HG02642 (cell line): ENCODE measurements at regions not wholly inside any gene's neighbourhood (a gene's known extent, or its start where the extent isn't known, plus 50 kb on each side); places are given as distances from the start of the nearest gene placed in this dataset.

Experiments used
- ATAC-seq: cut with Tn5 transposase; IDR thresholded peaks from one replicate; pipeline ENCODE4 v1.9.1; 2021; ENCODE audit warnings: mild to moderate bottlenecking; ENCODE audit not compliant: unreplicated experiment, poor library complexity

- no peak for ATAC-seq
Measured at GRCh38 chr7:33661430-33662160, 243.7 kb upstream of the BMPER start.

GRCh38 chr7:33666531-33666930 lies 238.8 kb upstream of the BMPER start:
- no peak for ATAC-seq

GRCh38 chr7:33667196-33667595 lies 238.1 kb upstream of the BMPER start:
- ATAC-seq, result no peak

GRCh38 chr7:33669251-33669670 lies 236.1 kb upstream of the BMPER start:
- ATAC-seq, result no peak

GRCh38 chr7:33671531-33672262 lies 233.6 kb upstream of the BMPER start:
- peak; percentile 73 for ATAC-seq

GRCh38 chr7:33673029-33673700 lies 232.2 kb upstream of the BMPER start:
- no peak for ATAC-seq

GRCh38 chr7:33674804-33675411 lies 230.4 kb upstream of the BMPER start:
- ATAC-seq, result no peak

- no peak for ATAC-seq
Measured at GRCh38 chr7:33677556-33677955, 227.8 kb upstream of the BMPER start.

- ATAC-seq, result no peak
Measured at GRCh38 chr7:33678569-33679335, 226.6 kb upstream of the BMPER start.

- no peak for ATAC-seq
Measured at GRCh38 chr7:33680682-33681081, 224.7 kb upstream of the BMPER start.

GRCh38 chr7:33685503-33685902 lies 219.8 kb upstream of the BMPER start:
- ATAC-seq, result no peak

- no peak for ATAC-seq
Measured at GRCh38 chr7:33685981-33686683, 219.2 kb upstream of the BMPER start.

- no peak for ATAC-seq
Measured at GRCh38 chr7:33687625-33688024, 217.7 kb upstream of the BMPER start.

- no peak for ATAC-seq
Measured at GRCh38 chr7:33691180-33691579, 214.2 kb upstream of the BMPER start.

GRCh38 chr7:33692956-33693355 lies 212.4 kb upstream of the BMPER start:
- ATAC-seq, result no peak

- no peak for ATAC-seq
Measured at GRCh38 chr7:33694006-33694405, 211.3 kb upstream of the BMPER start.

GRCh38 chr7:33697616-33698015 lies 207.7 kb upstream of the BMPER start:
- ATAC-seq, result no peak

- ATAC-seq, result no peak
Measured at GRCh38 chr7:33698041-33698440, 207.3 kb upstream of the BMPER start.

- ATAC-seq, result no peak
Measured at GRCh38 chr7:33698692-33699128, 206.6 kb upstream of the BMPER start.
